Activated gamma-delta T cell treated with Interleukin-2 at 50 U/mL for 16 hours (primary cell): ENCODE measurements at regions not wholly inside any gene's neighbourhood (a gene's known extent, or its start where the extent isn't known, plus 50 kb on each side); places are given as distances from the start of the nearest gene placed in this dataset.
"Not testable (repeated sequence)": the region's sequence is repeated elsewhere in the genome, so short reads cannot be mapped to it uniquely, and the experiment has no call there.

Source experiments
- DNase-seq: peaks from one replicate; pipeline ENCODE4 v3.0.0-alpha.2; 2020

GRCh38 chr11:14573539-14574057, 53.4 kb upstream of the PSMA1 start:
- DNase-seq: not testable (repeated sequence)

- no peak for DNase-seq
These were observed 57.1 kb upstream of the PSMA1 start for GRCh38 chr11:14577292-14577691.

GRCh38 chr11:14577835-14578529, 57.8 kb upstream of the PSMA1 start:
- no peak for DNase-seq

- DNase-seq: peak; percentile 72
These were observed 58.4 kb upstream of the PSMA1 start for GRCh38 chr11:14578541-14578956.

- no peak for DNase-seq
These were observed 59.5 kb upstream of the PSMA1 start for GRCh38 chr11:14579646-14580045.

GRCh38 chr11:14582793-14583192, 60.8 kb upstream of the PDE3B start:
- DNase-seq: no peak

GRCh38 chr11:14583252-14584034, 60.2 kb upstream of the PDE3B start:
- DNase-seq: no peak

- no peak for DNase-seq
These were observed 59.6 kb upstream of the PDE3B start for GRCh38 chr11:14584035-14584363.

GRCh38 chr11:14584595-14584994, 59.0 kb upstream of the PDE3B start:
- no peak for DNase-seq

GRCh38 chr11:14585438-14585837, 58.2 kb upstream of the PDE3B start:
- no peak for DNase-seq

GRCh38 chr11:14587258-14587657, 56.3 kb upstream of the PDE3B start:
- no peak for DNase-seq

GRCh38 chr11:14588681-14589080, 54.9 kb upstream of the PDE3B start:
- no peak for DNase-seq

GRCh38 chr11:14589421-14589820, 54.2 kb upstream of the PDE3B start:
- no peak for DNase-seq

- DNase-seq: not testable (repeated sequence)
These were observed 52.6 kb upstream of the PDE3B start for GRCh38 chr11:14591046-14591445.

GRCh38 chr11:14593671-14594070, 49.9 kb upstream of the PDE3B start:
- no peak for DNase-seq
